Upper lobe of left lung (tissue), 4 donors: ENCODE measurements at regions not wholly inside any gene's neighbourhood (a gene's known extent, or its start where the extent isn't known, plus 50 kb on each side); places are given as distances from the start of the nearest gene placed in this dataset.

Experiments
- CTCF ChIP-seq, 6 experiments: fragments of 450-650 bp in 4 of 6; fragments of 200-600 bp in 2 of 6; sonication (generic) in 2 of 6; IDR thresholded peaks; one replicate each; pipeline ENCODE4 v1.5.1; 2016 to 2019; ENCODE audit warnings: antibody characterized with exemption in 6 of 6
- EP300 ChIP-seq, 4 donors: sonication (generic); formaldehyde crosslinking; IDR thresholded peaks; one replicate each; pipeline ENCODE4 v1.5.1; 2017; ENCODE audit warnings: antibody characterized with exemption in 4 of 4, control low read depth in 2 of 4
- POLR2AphosphoS5 ChIP-seq, 2 donors: sonication (generic); formaldehyde crosslinking; IDR thresholded peaks; one replicate each; pipeline ENCODE4 v1.5.1; 2017; ENCODE audit warnings: antibody characterized with exemption in 2 of 2

- TF ChIP-seq CTCF (IDR thresholded peaks at IDR 0.05) (no peak), POLR2AphosphoS5 (IDR thresholded peaks at IDR 0.05) (no peak), EP300 (IDR thresholded peaks at IDR 0.05) (no peak)
These were observed 208.1 kb downstream of the COPRS start for GRCh38 chr17:31650756-31651520.
